GM23338 (cell line): ENCODE measurements at regions not wholly inside any gene's neighbourhood (a gene's known extent, or its start where the extent isn't known, plus 50 kb on each side); places are given as distances from the start of the nearest gene placed in this dataset.

Experiments
- ATAC-seq: fragments of 200-7000 bp; cut with Tn5 transposase; 3 replicates; pipeline ENCODE4 v1.9.1; 2020
- DNase-seq: peaks from one replicate; pipeline ENCODE4 v3.0.0-alpha.2; 2015; ENCODE audit warnings: low spot score
- H2AFZ ChIP-seq: fragments of 200-600 bp; sonication (generic); 2 replicates; pipeline ENCODE4 v1.8.0; 2016; ENCODE audit warnings: antibody characterized with exemption, mild to moderate bottlenecking, moderate library complexity
- H3F3A ChIP-seq: fragments of 200-600 bp; sonication (generic); replicated peaks from 2 replicates; pipeline ENCODE4 v1.8.0; 2017; ENCODE audit warnings: antibody characterized with exemption, mixed run types, low read depth
- H3K27ac ChIP-seq: fragments of 200-600 bp; sonication (generic); 2 replicates; pipeline ENCODE4 v1.6.1; 2016; ENCODE audit warnings: low read depth
- H3K27me3 ChIP-seq: fragments of 200-600 bp; sonication (generic); 2 replicates; pipeline ENCODE4 v1.8.0; 2016; ENCODE audit warnings: mild to moderate bottlenecking, mixed run types, moderate library complexity; ENCODE audit not compliant: insufficient read depth
- H3K36me3 ChIP-seq: fragments of 200-600 bp; sonication (generic); 2 replicates; pipeline ENCODE4 v1.8.0; 2016; ENCODE audit warnings: mild to moderate bottlenecking; ENCODE audit not compliant: insufficient read depth
- H3K4me1 ChIP-seq: fragments of 200-600 bp; sonication (generic); 2 replicates; pipeline ENCODE4 v1.8.0; 2016; ENCODE audit warnings: mild to moderate bottlenecking, moderate library complexity; ENCODE audit not compliant: insufficient read depth
- H3K4me2 ChIP-seq: fragments of 200-600 bp; sonication (generic); 2 replicates; pipeline ENCODE4 v1.7.1; 2017; ENCODE audit warnings: mixed run types
- H3K4me3 ChIP-seq: fragments of 200-600 bp; sonication (generic); 2 replicates; pipeline ENCODE4 v1.6.1; 2016; ENCODE audit warnings: mixed run types
- H3K79me2 ChIP-seq: fragments of 200-600 bp; sonication (generic); replicated peaks from 2 replicates; pipeline ENCODE4 v1.8.0; 2017; ENCODE audit warnings: mild to moderate bottlenecking; ENCODE audit not compliant: insufficient read depth
- H3K9me2 ChIP-seq: fragments of 200-600 bp; sonication (generic); 2 replicates; pipeline ENCODE4 v1.8.0; 2017; ENCODE audit not compliant: insufficient read depth
- H4K20me1 ChIP-seq: fragments of 200-600 bp; sonication (generic); replicated peaks from 2 replicates; pipeline ENCODE4 v1.8.0; 2017; ENCODE audit warnings: mild to moderate bottlenecking; ENCODE audit not compliant: insufficient read depth
- H3K27ac Mint-ChIP-seq: 2 replicates; pipeline ENCODE4 v1.8.0; 2020; ENCODE audit warnings: inconsistent platforms, mild to moderate bottlenecking, moderate library complexity, mixed read lengths
- H3K27me3 Mint-ChIP-seq: 3 replicates; pipeline ENCODE4 v1.8.0; 2022; ENCODE audit warnings: low read depth, mild to moderate bottlenecking, moderate library complexity, mixed read lengths, inconsistent platforms; ENCODE audit not compliant: insufficient read depth, poor library complexity
- H3K36me3 Mint-ChIP-seq: 3 replicates; pipeline ENCODE4 v1.8.0; 2021; ENCODE audit warnings: low read depth, mild to moderate bottlenecking, inconsistent platforms, moderate library complexity, mixed read lengths
- H3K4me1 Mint-ChIP-seq: 3 replicates; pipeline ENCODE4 v1.8.0; 2020; ENCODE audit warnings: mild to moderate bottlenecking, inconsistent platforms, mixed read lengths
- H3K4me3 Mint-ChIP-seq: 3 replicates; pipeline ENCODE4 v1.8.0; 2021; ENCODE audit warnings: moderate library complexity, mild to moderate bottlenecking, inconsistent platforms, mixed read lengths
- H3K9me3 Mint-ChIP-seq: 3 replicates; pipeline ENCODE4 v1.8.0; 2020; ENCODE audit warnings: moderate library complexity, mild to moderate bottlenecking, inconsistent platforms, mixed read lengths
- CREB1 ChIP-seq: fragments of 250-450 bp; sonication (Bioruptor Pico); IDR thresholded peaks from 2 replicates; pipeline ENCODE4 v1.5.0; 2020; ENCODE audit warnings: low read depth, mild to moderate bottlenecking, moderate library complexity
- EZH2 ChIP-seq: fragments of 200-600 bp; sonication (generic); IDR thresholded peaks from one replicate; pipeline ENCODE4 v1.8.0; 2017; ENCODE audit warnings: antibody characterized with exemption, mild to moderate bottlenecking, low read depth; ENCODE audit not compliant: unreplicated experiment
- EZH2phosphoT487 ChIP-seq: fragments of 200-600 bp; sonication (generic); IDR thresholded peaks from one replicate; pipeline ENCODE4 v1.8.1; 2018; ENCODE audit warnings: antibody characterized with exemption; ENCODE audit not compliant: unreplicated experiment
- JUNB ChIP-seq: IDR thresholded peaks from one replicate; pipeline ENCODE4 v1.6.1; 2016; ENCODE audit warnings: antibody characterized with exemption; ENCODE audit not compliant: unreplicated experiment
- NANOG ChIP-seq: IDR thresholded peaks from 2 replicates; pipeline ENCODE4 v1.6.1; 2016; ENCODE audit warnings: antibody characterized with exemption, borderline replicate concordance
- POLR2AphosphoS5 ChIP-seq: IDR thresholded peaks from 2 replicates; pipeline ENCODE4 v1.6.1; 2016; ENCODE audit warnings: antibody characterized with exemption, low read depth
- STAT1 ChIP-seq: IDR thresholded peaks from one replicate; pipeline ENCODE4 v1.6.1; 2016; ENCODE audit warnings: antibody characterized with exemption; ENCODE audit not compliant: unreplicated experiment
- ZNF114 ChIP-seq: fragments of 250-450 bp; sonication (Bioruptor Pico); IDR thresholded peaks from 2 replicates; pipeline ENCODE4 v1.5.0; 2020; ENCODE audit warnings: mild to moderate bottlenecking, moderate library complexity
- ZNF331 ChIP-seq: fragments of 250-450 bp; sonication (Bioruptor Pico); IDR thresholded peaks from 2 replicates; pipeline ENCODE4 v1.5.0; 2020; ENCODE audit warnings: low read depth, mild to moderate bottlenecking, moderate library complexity
- ZNF462 ChIP-seq: fragments of 250-450 bp; sonication (Bioruptor Pico); IDR thresholded peaks from 2 replicates; pipeline ENCODE4 v1.5.0; 2020; ENCODE audit warnings: mild to moderate bottlenecking, moderate library complexity
- TF ChIP-seq, protein P1 (sequence below), 2 experiments: fragments of 200-600 bp in 1 of 2; sonication (generic) in 1 of 2; conservative IDR thresholded peaks; 2 replicates each; pipeline versions ENCODE4 v1.5.1 to v1.6.1; 2016 to 2017; ENCODE audit warnings: antibody characterized with exemption in 2 of 2, low read depth in 2 of 2, mild to moderate bottlenecking in 2 of 2, moderate library complexity in 1 of 2
- TF ChIP-seq, protein P2 (sequence below): IDR thresholded peaks from 2 replicates; pipeline ENCODE4 v1.6.1; 2016; ENCODE audit warnings: antibody characterized with exemption
- TF ChIP-seq, protein P3 (sequence below): IDR thresholded peaks from one replicate; pipeline ENCODE4 v1.6.1; 2018; ENCODE audit warnings: antibody characterized with exemption; ENCODE audit not compliant: unreplicated experiment

DNA sequence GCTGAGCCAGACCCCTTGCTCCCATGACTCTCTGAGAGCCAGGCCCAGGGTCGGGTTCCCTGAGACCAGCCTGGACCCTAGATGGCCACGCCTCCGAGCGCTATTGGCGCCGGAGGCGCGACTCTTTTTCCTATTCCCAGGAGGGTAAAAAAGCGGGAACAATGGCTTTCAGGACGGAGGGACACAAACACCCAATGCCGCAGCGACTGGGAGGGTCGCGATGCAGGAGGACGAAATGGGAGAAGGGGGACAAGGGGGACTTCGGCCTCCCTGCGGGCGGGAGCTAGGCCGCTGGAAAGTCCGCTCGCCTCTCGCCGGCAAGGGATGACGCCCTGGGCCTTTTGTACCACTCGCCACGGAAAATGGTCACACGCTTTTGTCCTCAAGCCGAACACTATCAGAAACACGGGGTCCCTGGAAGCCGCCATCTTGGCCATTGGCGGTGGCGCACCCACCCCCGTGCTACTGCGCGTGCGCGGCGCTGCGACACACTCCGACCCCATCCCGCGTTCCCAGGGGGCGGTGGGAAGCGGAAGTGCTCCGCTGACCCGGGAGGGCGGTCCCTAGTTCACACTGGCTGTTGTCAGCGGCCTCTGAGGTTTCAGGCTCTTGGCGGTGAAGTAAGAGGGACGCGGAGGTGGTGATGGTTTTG is 98.4 kb downstream of the ZNF674 start:
- Mint-ChIP-seq H3K4me3 (peak overlapping the region; percentile 86), H3K4me1 (peaks cover 5% of the 10 kb centered on the region; the same call in 2 of the 3 replicates)
- H4K20me1 ChIP-seq = no peaks in the 10 kb centered on the region

More for the DNA sequence above, 98.4 kb downstream of the ZNF674 start:
- no peaks in the 10 kb centered on the region; the same call in 1 of the 2 replicates for H3K4me1 ChIP-seq
- TF ChIP-seq, protein P1, sequence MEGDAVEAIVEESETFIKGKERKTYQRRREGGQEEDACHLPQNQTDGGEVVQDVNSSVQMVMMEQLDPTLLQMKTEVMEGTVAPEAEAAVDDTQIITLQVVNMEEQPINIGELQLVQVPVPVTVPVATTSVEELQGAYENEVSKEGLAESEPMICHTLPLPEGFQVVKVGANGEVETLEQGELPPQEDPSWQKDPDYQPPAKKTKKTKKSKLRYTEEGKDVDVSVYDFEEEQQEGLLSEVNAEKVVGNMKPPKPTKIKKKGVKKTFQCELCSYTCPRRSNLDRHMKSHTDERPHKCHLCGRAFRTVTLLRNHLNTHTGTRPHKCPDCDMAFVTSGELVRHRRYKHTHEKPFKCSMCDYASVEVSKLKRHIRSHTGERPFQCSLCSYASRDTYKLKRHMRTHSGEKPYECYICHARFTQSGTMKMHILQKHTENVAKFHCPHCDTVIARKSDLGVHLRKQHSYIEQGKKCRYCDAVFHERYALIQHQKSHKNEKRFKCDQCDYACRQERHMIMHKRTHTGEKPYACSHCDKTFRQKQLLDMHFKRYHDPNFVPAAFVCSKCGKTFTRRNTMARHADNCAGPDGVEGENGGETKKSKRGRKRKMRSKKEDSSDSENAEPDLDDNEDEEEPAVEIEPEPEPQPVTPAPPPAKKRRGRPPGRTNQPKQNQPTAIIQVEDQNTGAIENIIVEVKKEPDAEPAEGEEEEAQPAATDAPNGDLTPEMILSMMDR (conservative IDR thresholded peaks at IDR 0.05; ENCODE audit: low read depth in 2 of 2) = no peak
- TF ChIP-seq EZH2phosphoT487 (no peak), STAT1 (no peak), POLR2AphosphoS5 (peak; percentile 80), EZH2 (no peak), NANOG (no peak), CREB1 (peak; percentile 22; the same call in 1 of the 2 replicates), ZNF462 (no peak), JUNB (no peak), ZNF331 (no peak), ZNF114 (CRISPR knock-in tag) (no peak)
- TF ChIP-seq, protein P2, sequence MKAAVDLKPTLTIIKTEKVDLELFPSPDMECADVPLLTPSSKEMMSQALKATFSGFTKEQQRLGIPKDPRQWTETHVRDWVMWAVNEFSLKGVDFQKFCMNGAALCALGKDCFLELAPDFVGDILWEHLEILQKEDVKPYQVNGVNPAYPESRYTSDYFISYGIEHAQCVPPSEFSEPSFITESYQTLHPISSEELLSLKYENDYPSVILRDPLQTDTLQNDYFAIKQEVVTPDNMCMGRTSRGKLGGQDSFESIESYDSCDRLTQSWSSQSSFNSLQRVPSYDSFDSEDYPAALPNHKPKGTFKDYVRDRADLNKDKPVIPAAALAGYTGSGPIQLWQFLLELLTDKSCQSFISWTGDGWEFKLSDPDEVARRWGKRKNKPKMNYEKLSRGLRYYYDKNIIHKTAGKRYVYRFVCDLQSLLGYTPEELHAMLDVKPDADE = 0 out of 2 replicates have a peak, but pooled peaks have one; percentile 57
- TF ChIP-seq, protein P3, sequence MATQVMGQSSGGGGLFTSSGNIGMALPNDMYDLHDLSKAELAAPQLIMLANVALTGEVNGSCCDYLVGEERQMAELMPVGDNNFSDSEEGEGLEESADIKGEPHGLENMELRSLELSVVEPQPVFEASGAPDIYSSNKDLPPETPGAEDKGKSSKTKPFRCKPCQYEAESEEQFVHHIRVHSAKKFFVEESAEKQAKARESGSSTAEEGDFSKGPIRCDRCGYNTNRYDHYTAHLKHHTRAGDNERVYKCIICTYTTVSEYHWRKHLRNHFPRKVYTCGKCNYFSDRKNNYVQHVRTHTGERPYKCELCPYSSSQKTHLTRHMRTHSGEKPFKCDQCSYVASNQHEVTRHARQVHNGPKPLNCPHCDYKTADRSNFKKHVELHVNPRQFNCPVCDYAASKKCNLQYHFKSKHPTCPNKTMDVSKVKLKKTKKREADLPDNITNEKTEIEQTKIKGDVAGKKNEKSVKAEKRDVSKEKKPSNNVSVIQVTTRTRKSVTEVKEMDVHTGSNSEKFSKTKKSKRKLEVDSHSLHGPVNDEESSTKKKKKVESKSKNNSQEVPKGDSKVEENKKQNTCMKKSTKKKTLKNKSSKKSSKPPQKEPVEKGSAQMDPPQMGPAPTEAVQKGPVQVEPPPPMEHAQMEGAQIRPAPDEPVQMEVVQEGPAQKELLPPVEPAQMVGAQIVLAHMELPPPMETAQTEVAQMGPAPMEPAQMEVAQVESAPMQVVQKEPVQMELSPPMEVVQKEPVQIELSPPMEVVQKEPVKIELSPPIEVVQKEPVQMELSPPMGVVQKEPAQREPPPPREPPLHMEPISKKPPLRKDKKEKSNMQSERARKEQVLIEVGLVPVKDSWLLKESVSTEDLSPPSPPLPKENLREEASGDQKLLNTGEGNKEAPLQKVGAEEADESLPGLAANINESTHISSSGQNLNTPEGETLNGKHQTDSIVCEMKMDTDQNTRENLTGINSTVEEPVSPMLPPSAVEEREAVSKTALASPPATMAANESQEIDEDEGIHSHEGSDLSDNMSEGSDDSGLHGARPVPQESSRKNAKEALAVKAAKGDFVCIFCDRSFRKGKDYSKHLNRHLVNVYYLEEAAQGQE = no peak
- peak overlapping the region; percentile 96 for H3K27ac ChIP-seq
- Mint-ChIP-seq H3K9me3 (no peaks in the 10 kb centered on the region; the same call in 2 of the 3 replicates), H3K27me3 (peaks cover 2% of the 10 kb centered on the region), H3K27ac (peak overlapping the region; percentile 96), H3K36me3 (peaks cover 12% of the 10 kb centered on the region; the same call in 2 of the 3 replicates)
- ATAC-seq (peak; percentile 95), DNase-seq (peak; percentile 88)
- no peaks in the 10 kb centered on the region for H3K9me2 ChIP-seq
- H3K4me3 ChIP-seq = peak overlapping the region; percentile 75
- no peaks in the 10 kb centered on the region for H3K27me3 ChIP-seq
- no peaks in the 10 kb centered on the region for H3K79me2 ChIP-seq
- H3F3A ChIP-seq = no peaks in the 10 kb centered on the region
- peak overlapping the region; percentile 69; the same call in 1 of the 2 replicates for H2AFZ ChIP-seq
- H3K4me2 ChIP-seq = peak overlapping the region; percentile 78
- no peaks in the 10 kb centered on the region; the same call in 1 of the 2 replicates for H3K36me3 ChIP-seq
